ENCODE measurements at regions not wholly inside any gene's neighbourhood (a gene's known extent, or its start where the extent isn't known, plus 50 kb on each side); places are given as distances from the start of the nearest gene placed in this dataset.

DNA sequence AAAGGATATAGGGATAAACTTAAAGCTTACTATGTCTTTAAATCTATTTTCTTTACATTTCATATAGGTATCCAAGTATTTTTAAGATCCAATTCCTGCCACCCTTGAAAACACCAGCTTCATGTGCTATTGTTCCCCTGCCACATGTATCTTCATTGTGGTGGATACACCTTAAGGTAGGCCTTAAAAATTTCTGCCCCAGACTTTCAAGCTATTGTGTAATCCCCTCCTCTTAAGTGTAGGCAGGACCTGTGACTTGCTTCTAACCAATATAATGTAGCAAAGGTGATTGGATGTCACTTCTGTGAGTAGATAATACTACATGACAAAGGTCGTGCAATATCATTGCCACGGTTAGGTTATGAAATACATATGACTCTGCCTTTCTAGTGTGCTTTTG is 119.5 kb downstream of the RAD51AP2 start:
- TF ChIP-seq CTCF (IDR thresholded peaks at IDR 0.05) (no peak), POLR2A (IDR thresholded peaks at IDR 0.05) (no peak)

All from testis (tissue), 2 donors.